Left hindlimb (tissue), 1 donor: ENCODE measurements at regions not wholly inside any gene's neighbourhood (a gene's known extent, or its start where the extent isn't known, plus 50 kb on each side); places are given as distances from the start of the nearest gene placed in this dataset.
"Not testable (repeated sequence)": the region's sequence is repeated elsewhere in the genome, so short reads cannot be mapped to it uniquely, and the experiment has no call there.

Experiments used
- DNase-seq: peaks from one replicate; pipeline ENCODE4 v3.0.0-alpha.2; 2018

DNA sequence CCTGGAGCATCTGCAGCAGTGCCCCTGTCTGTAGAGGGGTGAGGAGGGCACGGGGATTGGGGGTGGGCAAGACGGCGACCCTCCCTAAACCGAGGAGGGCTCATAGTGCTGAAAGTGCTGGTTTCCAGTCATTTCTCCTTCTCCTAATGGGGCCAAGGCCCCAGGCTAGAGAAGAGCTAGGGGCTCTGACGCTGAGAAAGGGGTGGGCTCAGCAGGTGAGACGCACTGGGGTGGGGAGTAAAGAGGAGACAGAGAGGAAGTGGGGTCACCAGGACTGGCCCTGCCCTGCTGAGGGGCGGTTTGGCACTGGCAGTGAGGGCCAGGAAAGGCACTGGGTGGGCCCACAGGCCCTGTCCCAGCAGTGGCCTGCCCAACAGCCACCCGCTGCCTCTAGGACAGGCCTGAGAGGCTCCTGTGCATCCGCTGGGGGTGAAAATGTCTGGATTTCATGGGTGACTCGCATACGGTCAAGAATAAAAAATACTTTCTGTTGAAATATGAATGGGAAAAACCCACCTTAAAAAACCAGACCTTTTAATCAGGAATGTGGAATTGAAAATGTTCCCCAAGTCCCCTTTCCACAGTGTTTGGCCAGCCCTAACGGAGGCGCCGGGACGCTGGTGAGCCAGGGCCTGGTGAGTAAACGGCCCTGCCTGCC lies 122.4 kb upstream of the SMURF2 start:
- no peak for DNase-seq

DNA sequence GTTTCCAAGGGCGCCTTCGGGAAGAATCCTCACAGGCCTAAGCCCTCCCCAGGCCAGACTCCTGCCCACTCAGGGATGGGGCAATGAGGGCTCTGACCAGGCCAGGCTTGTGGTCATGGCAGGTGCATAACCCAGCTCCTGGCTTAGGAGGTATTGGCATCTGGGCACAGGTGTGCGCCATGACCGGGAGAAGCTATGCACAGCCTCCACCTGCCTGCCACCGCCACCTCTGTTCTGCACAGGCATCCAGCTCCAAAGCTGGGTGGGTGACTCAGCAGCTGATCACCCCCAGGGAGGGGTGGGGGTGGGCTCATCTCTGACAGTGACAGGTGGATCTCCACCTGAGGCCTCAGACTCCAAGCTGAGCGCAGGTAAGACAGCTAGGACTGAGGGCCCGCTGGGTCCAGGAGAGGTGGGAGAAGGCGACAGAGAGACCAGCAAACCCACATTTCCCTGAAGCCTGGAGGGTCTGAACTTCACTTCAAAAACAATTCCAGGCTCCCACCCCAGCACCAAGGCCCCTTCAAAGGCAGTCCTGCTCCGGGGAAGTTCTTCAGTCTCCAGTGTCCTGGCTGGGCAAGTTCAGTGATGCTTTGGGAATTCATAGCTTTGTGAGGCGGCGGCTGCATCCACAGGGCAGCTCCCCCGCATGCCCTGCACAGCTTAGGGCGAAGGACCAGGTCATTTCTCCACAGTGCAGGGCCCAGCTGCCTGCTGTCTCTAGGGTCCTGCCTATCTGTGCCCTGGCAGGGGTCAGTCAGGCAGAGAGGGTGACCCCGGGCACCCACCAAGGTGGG lies 121.6 kb upstream of the SMURF2 start:
- DNase-seq, result no peak

DNA sequence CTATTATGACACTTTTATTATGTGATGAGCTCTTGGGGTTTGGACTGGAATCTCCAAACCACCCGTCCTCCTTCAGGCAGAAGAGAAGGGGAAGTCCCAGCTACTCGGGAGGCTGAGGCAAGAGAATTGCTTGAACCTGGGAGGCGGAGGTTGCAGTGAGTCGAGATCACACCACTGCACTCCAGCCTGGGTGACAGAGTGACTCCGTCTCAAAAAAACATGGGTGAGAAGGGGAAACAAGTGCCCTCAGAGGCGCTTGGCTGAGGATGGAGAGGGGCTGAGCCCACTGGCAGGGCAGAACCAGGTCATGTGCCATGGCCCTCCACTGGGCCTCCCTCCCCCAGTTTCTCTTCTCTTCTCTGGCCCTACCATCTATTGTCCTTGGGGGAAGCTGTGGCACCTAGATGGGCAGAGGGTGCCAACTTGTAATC lies 120.9 kb upstream of the SMURF2 start:
- no peak for DNase-seq

GRCh38 chr17:64781810-64782555 lies 119.9 kb upstream of the SMURF2 start:
- no peak for DNase-seq

DNA sequence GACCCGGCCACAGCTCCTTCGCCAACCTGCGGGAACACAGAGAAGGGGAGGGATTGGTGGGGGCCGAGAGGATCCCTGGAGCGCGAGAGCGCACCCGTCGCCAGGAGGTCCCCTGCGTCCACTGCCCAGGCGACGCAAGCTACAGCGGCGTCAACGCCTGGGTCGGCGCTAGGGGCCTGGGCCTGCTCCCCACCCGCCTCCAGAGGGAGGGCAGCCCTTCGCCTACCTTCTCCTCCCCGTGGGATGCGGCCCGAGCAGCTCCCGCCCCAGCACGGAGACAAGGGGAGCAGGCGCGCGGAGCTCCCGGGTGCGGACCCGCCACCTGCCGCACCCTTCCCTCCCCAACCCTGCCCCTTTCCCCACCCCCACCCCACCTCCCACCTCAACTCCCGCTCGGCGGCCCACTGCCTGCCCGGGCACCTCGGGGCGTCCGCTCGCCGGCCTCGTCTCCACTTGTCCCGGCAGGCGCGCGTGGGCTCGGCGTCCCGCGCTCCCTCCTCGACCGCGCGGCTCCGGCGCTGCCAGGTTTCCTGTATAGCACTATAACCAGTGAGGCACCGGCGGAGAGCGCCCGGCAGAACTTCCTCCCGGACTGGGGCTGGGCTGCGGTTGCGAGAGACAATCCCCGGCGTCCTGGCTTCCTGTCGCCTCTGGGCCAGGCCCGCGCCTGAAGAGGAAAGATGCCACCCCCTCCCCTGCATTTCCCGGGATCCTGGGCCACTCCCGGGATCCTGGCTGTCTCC lies 119.1 kb upstream of the SMURF2 start:
- DNase-seq, result peak; percentile 63

- DNase-seq, result no peak
These were observed 118.2 kb upstream of the SMURF2 start for GRCh38 chr17:64780096-64781013.

- no peak for DNase-seq
These were observed 117.4 kb upstream of the SMURF2 start for GRCh38 chr17:64779376-64780095.

DNA sequence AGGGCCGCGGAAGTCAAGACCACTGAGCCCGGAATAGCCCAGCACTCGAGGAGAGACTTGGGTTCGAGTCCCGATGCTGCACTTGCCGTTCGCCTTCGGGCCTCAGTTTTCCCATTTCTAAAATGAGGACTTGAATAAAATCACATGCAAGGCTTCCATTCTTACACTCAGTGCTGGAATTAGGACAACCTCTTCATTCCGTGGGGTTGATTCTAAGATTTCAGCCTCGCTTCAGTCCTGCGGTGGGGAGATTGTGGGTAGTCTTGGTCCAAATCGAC lies 116.9 kb upstream of the SMURF2 start:
- DNase-seq, result not testable (repeated sequence)

- DNase-seq, result peak; percentile 50
These were observed 116.4 kb upstream of the SMURF2 start for GRCh38 chr17:64778240-64779097.

DNA sequence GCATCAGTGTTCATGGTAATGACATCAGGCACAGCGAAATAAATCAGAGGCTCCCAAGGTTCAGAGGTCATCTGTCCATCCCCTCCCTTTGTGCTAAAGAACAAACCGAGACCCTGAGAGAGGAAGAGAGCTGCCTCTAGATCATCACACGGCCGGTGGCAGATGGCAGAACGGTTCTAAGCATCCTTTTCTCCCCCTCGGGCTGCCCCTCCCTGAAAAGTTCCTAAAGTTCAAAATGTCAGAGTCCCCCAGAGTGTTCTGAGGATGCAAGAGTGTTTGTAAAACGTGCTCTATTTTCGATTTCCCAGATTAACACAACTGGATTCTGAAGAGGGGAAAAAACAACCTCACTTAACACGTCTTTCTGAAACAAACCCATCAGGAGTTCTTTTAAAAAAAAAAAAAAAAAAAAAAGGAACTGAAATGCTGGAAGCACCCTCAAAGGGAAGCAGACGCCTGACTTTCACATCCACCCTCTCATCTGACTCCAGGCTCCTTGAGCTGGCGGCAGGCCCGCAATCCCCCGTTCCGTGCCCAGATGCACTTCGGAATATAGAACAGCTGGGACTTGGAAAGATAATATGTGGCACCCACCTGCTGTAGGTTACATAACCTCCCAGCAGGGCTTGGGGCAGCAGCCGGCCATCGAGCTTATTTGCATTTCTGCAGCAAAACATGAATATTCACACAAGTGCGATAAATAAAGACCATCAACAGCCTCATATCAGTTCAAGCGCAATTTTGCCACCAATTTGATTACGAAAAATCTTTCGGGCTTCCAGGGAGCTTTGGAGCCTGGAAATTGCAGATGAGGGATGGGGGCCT lies 115.5 kb upstream of the SMURF2 start:
- no peak for DNase-seq

GRCh38 chr17:64776720-64777414 lies 114.8 kb upstream of the SMURF2 start:
- peak; percentile 93 for DNase-seq

GRCh38 chr17:64775701-64776570 lies 113.8 kb upstream of the SMURF2 start:
- DNase-seq, result no peak

- DNase-seq, result no peak
These were observed 112.9 kb upstream of the SMURF2 start for GRCh38 chr17:64774888-64775540.

- no peak for DNase-seq
These were observed 112.0 kb upstream of the SMURF2 start for GRCh38 chr17:64773836-64774761.

DNA sequence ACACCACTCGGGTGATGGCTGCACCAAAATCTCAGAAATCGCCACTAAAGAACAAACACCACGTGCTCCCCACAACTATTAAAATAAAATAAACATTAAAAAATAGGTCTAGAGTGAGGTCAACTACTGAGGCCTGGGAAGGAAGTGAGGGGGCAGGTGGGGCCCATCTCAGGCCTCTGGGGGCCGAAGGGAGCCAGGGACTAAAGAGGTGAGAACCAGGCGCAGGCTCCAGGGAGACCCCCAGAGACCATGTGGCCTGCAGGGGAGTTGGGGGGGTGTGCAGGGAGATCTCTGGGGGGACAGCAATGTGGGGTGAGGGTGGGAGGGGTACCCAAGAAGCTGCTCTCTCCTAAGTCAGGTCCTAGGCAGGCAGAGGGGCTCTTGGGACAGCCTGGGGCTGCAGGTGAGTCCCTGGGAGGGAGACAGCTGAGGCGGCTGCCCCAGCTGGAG lies 111.3 kb upstream of the SMURF2 start:
- no peak for DNase-seq

GRCh38 chr17:64772845-64773299 lies 110.8 kb upstream of the SMURF2 start:
- no peak for DNase-seq
